ENCODE measurements at regions not wholly inside any gene's neighbourhood (a gene's known extent, or its start where the extent isn't known, plus 50 kb on each side); places are given as distances from the start of the nearest gene placed in this dataset.

- TF ChIP-seq, protein P1, sequence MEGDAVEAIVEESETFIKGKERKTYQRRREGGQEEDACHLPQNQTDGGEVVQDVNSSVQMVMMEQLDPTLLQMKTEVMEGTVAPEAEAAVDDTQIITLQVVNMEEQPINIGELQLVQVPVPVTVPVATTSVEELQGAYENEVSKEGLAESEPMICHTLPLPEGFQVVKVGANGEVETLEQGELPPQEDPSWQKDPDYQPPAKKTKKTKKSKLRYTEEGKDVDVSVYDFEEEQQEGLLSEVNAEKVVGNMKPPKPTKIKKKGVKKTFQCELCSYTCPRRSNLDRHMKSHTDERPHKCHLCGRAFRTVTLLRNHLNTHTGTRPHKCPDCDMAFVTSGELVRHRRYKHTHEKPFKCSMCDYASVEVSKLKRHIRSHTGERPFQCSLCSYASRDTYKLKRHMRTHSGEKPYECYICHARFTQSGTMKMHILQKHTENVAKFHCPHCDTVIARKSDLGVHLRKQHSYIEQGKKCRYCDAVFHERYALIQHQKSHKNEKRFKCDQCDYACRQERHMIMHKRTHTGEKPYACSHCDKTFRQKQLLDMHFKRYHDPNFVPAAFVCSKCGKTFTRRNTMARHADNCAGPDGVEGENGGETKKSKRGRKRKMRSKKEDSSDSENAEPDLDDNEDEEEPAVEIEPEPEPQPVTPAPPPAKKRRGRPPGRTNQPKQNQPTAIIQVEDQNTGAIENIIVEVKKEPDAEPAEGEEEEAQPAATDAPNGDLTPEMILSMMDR (IDR thresholded peaks at IDR 0.05): no peak
- TF ChIP-seq POLR2A (IDR thresholded peaks at IDR 0.05): no peak
- no peak for TF ChIP-seq POLR2AphosphoS5 (IDR thresholded peaks at IDR 0.05)
- H3K4me1 ChIP-seq: no peaks in the 10 kb centered on the region
- DNase-seq (ENCODE audit: low spot score in 2 of 2): no peak
- H3K9me3 ChIP-seq: no peaks in the 10 kb centered on the region
- H3K4me3 ChIP-seq: no peak overlapping the region
- intact Hi-C loops (cut with DNase I; ENCODE audit: low total_unique reads): no loop called here
- H3K27me3 ChIP-seq: no peaks in the 10 kb centered on the region
- H3K36me3 ChIP-seq: no peaks in the 10 kb centered on the region
- H3K27ac ChIP-seq: no peak overlapping the region
Observed at GRCh38 chr12:11978726-11979384, 91.9 kb upstream of the BCL2L14 start.

DNA sequence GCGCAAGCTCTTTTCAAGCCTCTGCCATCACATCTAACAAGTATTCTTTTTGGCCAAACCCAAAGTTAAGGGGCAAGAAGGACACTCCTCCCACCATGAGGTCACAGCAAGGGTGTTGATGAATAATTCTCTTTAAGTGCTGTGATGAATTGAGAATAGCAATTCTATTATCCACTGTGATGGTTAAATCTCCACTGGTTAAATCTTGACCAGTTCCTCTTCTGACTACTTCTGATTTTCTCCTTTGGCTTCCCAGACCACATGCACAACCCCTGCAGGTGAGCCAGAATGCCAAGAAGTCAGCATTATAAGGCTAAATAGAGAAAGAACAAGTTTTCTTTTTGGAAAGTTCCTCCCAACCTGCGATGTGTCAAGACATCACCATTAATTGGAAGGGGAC, 90.6 kb upstream of the BCL2L14 start:
- DNase-seq (ENCODE audit: low spot score in 2 of 2): no peak
- no peaks in the 10 kb centered on the region for H3K9me3 ChIP-seq
- TF ChIP-seq POLR2A (IDR thresholded peaks at IDR 0.05) (no peak), POLR2AphosphoS5 (IDR thresholded peaks at IDR 0.05) (no peak)
- TF ChIP-seq, protein P1 (IDR thresholded peaks at IDR 0.05): no peak
- no peaks in the 10 kb centered on the region for H3K36me3 ChIP-seq
- H3K27me3 ChIP-seq: no peaks in the 10 kb centered on the region
- no peak overlapping the region for H3K27ac ChIP-seq
- intact Hi-C loops (cut with DNase I; ENCODE audit: low total_unique reads): no loop called here
- no peaks in the 10 kb centered on the region for H3K4me1 ChIP-seq
- no peak overlapping the region for H3K4me3 ChIP-seq

DNA sequence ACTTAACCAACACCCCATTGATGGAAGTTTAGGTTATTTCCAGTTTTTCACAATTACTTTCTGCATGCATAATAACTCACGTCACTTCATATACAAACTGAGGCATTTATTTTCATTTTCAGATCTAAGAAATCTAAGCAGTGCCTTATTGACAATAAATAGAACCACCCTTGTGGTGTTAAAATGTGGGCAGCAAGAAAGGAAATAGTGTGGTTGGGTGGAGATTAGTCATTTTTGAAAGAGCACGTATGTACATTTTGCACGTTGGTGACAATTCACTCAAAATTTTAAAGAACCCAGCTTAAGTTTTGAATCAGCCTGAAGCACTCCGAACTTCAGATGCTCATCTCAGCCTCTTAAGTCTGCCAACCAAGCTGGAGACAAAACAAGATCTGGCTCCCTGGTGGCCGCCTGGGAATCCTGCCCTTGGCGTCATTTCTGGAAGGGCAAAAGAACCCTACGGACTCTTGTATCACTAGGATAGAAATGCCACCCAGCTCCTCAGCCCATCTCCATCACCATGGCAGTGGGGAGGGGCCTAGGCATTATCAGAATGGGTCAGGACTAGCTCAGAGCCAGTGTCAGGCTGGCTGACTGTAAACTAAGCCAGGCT, 89.5 kb upstream of the BCL2L14 start:
- TF ChIP-seq POLR2AphosphoS5 (IDR thresholded peaks at IDR 0.05) (no peak), POLR2A (IDR thresholded peaks at IDR 0.05) (no peak)
- TF ChIP-seq, protein P1 (IDR thresholded peaks at IDR 0.05): no peak
- no peak overlapping the region for H3K27ac ChIP-seq
- no peak overlapping the region for H3K4me3 ChIP-seq
- intact Hi-C loops (cut with DNase I; ENCODE audit: low total_unique reads): no loop called here
- no peaks in the 10 kb centered on the region for H3K36me3 ChIP-seq
- no peaks in the 10 kb centered on the region for H3K27me3 ChIP-seq
- no peaks in the 10 kb centered on the region for H3K4me1 ChIP-seq
- H3K9me3 ChIP-seq: no peaks in the 10 kb centered on the region
- no peak for DNase-seq (ENCODE audit: low spot score in 2 of 2)

GRCh38 chr12:11984417-11984816, 86.3 kb upstream of the BCL2L14 start:
- Histone ChIP-seq H3K4me3 (no peak overlapping the region), H3K4me1 (no peaks in the 10 kb centered on the region)
- TF ChIP-seq POLR2A (IDR thresholded peaks at IDR 0.05) (no peak), POLR2AphosphoS5 (IDR thresholded peaks at IDR 0.05) (no peak)
- TF ChIP-seq, protein P1 (IDR thresholded peaks at IDR 0.05): no peak

GRCh38 chr12:11986165-11986564, 84.6 kb upstream of the BCL2L14 start:
- TF ChIP-seq POLR2AphosphoS5 (IDR thresholded peaks at IDR 0.05): no peak
- no peak for TF ChIP-seq POLR2A (IDR thresholded peaks at IDR 0.05)
- TF ChIP-seq, protein P1 (IDR thresholded peaks at IDR 0.05): no peak
- H3K27ac ChIP-seq: no peak overlapping the region
- intact Hi-C loops (cut with DNase I; ENCODE audit: low total_unique reads): no loop called here
- no peak overlapping the region for H3K4me3 ChIP-seq
- DNase-seq (ENCODE audit: low spot score in 2 of 2): no peak
- no peaks in the 10 kb centered on the region for H3K36me3 ChIP-seq
- H3K27me3 ChIP-seq: no peaks in the 10 kb centered on the region
- no peaks in the 10 kb centered on the region for H3K4me1 ChIP-seq
- H3K9me3 ChIP-seq: no peaks in the 10 kb centered on the region

More at GRCh38 chr12:11984417-11984816, 86.3 kb upstream of the BCL2L14 start:
- DNase-seq (ENCODE audit: low spot score in 2 of 2): no peak
- Histone ChIP-seq H3K27ac (no peak overlapping the region), H3K36me3 (no peaks in the 10 kb centered on the region), H3K27me3 (no peaks in the 10 kb centered on the region), H3K9me3 (no peaks in the 10 kb centered on the region)
- intact Hi-C loops (cut with DNase I; ENCODE audit: low total_unique reads): no loop called here
